ENCODE measurements at regions not wholly inside any gene's neighbourhood (a gene's known extent, or its start where the extent isn't known, plus 50 kb on each side); places are given as distances from the start of the nearest gene placed in this dataset.
"Not testable (repeated sequence)": the region's sequence is repeated elsewhere in the genome, so short reads cannot be mapped to it uniquely, and the experiment has no call there.

GRCh38 chrX:41003506-41004270 lies 81.6 kb upstream of the USP9X start:
- no peak for DNase-seq (ENCODE audit: low read depth)

DNA sequence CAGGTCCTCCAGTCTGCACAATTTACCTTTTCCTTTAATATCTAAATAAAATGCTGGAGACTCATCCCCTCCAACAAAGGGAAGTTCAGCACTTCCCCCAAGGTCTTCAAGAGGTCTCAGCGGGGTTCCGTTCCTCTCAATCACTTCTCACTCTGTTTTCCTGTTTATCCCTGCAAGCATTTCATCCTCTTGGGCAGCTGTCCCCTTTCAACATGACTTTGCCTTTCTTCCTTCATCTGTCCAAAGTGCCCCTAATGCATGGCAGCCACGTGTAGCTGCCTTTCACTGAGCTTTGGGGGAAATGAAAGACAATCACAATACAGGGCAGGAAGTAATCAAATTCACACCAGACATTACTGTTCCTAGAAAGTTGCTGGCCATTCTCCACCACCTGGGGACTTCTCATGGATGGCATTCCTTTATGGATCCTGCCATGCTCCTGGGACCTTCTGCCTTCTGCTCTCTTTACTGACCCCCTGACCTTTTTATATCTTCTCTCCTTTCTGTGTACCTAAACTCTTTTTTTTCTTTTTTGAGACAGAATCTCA lies 79.7 kb upstream of the USP9X start:
- no peak for DNase-seq (ENCODE audit: low read depth)

DNA sequence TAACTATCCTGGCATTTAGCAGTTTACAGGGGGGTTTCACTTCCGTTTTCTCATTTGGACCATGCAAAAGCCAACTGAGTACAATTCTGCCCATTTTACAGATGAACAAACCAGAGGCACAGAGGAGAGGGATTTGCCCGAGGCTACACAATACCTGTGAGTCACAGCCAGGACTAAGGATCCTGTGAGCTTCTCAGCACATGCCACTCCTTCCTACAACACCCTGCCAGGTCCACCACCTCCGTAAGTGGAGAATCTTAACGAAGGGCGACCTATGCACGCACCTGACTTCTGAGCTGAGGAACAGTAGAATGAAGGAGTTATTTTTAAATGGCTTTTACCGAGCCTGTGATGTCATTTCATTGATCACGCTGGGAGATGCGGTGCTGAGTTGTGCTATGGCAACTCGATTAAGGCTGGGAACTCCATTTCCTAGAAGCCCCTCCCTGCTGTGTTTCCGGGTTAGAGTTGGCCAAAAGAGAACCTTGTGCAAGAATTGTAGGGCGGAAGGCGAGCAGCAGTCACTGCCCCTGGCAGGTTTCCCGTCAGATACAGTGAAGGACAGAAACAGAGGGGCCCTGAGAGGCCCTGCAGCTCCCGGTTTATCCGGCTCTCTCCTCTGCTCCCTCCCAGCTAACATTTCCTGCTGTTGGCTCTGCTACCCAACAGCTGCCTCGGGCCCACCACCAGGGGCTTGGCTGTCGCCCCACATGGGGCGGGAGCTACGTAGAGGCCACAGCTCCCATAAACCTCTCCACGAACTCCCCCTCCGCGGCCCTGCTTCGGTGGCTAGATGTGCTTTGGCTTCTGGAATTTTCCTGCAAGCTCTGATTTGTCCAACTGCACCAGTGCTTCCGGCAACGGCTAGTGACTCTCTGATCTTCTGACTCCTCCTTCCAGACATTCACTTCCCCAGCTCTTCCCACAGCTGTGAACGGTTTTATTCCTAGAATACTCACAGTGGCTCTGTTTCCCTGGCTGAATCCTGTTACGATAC lies 75.1 kb upstream of the USP9X start:
- DNase-seq (ENCODE audit: low read depth): peak; percentile 91

GRCh38 chrX:41014776-41015360 lies 70.4 kb upstream of the USP9X start:
- DNase-seq (ENCODE audit: low read depth): peak; percentile 59

GRCh38 chrX:41017785-41018184 lies 67.5 kb upstream of the USP9X start:
- DNase-seq (ENCODE audit: low read depth): not testable (repeated sequence)

DNA sequence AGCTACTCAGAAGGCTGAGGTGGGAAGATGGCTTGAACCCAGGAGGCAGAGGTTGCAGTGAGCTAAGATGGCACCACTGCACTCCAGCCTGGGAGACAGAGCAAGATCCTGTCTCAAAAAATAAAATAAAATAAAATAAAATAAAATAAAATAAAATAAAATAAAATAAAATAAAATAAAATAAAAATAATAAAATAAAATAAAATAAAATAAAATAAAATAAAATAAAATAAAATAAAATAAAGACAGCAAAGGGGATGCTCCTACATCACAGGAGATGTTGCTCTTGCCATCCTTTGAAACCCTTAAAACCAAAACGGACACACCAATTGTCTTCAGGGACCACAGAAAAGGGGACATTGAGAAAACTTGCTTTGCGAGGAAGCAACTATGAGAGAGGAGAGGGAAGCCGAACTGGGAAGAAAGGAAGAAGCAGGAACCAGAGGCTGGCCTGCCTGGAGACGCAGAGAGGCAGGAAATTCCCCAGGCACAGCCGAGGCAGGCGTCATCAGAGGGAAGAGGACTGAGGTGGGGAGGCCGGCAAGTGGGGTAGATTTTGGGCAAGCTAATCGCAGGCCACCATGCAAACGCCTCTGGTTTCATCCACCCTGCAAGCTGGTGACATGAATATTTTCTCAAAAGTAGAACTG lies 66.7 kb upstream of the USP9X start:
- not testable (repeated sequence) for DNase-seq (ENCODE audit: low read depth)

DNA sequence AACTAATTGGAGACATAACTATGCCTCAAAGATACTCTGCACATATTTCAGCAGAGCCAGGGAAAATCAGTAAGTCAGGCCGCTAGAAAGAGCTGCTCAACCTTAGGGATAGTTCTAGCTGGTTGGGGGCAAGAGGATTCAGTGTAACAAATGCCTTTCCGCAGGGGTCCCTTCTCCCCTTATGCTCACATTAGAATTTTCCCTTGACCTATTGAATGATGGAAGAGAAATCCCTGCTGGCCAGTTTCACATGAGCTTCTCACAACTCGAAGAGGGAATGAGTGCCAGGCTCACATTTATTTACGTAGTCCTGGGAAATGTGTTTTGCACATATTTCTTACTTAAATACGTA lies 66.2 kb upstream of the USP9X start:
- DNase-seq (ENCODE audit: low read depth): no peak

DNA sequence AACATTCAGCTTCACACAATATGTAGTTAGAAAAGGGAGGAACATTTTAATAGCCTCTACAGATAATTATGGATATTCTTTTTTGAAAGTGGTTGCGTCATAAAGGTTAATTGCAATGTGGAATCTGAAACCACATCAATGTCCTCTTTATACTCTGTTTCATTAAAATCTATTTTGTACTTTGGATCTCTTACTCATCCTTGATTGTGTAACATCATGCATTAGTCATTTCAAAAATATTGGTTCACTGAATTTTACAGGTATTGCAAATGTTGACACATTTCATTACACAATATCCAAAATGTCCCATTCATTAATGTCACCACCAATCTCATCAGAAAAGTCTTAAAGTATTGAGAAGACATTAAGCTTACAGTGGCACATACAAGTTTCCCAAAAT lies 62.7 kb upstream of the USP9X start:
- DNase-seq (ENCODE audit: low read depth): peak; percentile 59

DNA sequence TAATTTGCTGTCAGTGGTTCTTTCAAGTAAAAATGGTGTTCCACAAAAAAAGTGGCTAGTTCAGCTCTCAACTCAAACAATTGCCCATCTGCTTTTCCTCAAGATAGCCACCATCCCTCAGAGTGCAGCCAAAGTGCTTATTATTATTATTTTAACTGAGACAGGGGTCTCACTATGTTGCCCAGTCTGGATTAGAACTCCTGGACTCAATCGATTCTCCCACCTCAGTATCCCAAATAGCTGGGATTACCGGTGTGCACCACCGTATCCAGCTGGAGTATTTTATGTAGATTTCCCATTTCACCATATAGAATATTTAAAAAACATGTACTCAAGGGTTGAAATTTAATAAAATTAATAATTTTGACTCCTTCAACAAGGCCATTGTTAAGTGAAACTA lies 62.1 kb upstream of the USP9X start:
- no peak for DNase-seq (ENCODE audit: low read depth)

DNA sequence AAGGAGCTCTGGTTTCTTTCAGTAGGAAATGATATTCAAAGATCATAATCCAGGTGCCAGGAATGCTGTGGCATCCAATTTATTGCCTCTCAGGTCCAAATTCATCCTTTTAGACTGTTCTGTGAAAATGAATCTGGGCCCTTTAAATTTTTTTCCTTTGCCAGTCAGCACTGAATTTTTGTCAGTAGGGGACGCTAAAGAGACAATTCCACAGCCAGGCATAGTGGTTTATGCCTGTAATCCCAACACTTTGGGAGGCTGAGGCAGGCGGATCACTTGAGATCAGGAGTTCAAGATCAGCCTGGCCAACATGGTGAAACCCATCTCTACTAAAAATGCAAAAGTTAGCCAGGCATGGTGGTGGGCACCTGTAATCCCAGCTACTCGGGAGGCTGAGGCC lies 60.9 kb upstream of the USP9X start:
- DNase-seq (ENCODE audit: low read depth): not testable (repeated sequence)

GRCh38 chrX:41024755-41025154 lies 60.5 kb upstream of the USP9X start:
- no peak for DNase-seq (ENCODE audit: low read depth)

DNA sequence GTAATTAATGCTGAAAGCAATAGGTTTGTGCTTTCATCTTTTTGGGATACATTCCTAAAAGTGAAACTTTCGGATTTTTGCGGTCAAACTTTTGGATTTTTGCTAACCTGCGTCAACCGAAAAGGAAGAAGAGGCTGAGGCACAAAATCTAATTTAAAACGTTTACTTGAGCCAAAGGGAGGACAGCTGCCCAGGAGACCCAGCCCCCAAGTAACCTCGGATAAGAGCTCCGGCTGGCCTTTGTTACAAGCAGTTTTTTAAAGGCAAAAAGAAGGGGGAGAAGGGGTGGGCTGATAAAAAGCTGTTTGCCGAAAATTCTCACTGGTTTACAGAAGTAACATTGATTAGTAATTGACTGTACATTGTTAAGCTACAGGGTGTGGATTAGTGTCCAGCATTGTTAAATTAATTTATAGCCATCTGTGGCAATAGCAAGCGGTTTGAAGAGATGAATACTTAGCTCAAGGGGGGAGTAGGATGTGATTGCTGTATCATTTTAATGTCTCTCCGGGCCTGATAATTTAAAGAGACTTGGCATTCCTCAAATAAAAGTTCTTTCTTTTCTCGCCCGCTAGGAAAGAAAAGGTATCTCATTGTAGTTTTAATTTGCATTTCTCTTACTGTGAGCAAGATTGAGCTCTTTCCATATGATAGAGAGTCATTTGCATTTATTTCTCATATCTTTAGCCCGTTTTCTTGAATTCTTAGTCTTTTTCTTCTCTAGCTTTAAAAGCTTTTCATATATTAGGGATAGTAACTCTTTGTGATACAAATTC lies 59.1 kb upstream of the USP9X start:
- peak; percentile 39 for DNase-seq (ENCODE audit: low read depth)

DNA sequence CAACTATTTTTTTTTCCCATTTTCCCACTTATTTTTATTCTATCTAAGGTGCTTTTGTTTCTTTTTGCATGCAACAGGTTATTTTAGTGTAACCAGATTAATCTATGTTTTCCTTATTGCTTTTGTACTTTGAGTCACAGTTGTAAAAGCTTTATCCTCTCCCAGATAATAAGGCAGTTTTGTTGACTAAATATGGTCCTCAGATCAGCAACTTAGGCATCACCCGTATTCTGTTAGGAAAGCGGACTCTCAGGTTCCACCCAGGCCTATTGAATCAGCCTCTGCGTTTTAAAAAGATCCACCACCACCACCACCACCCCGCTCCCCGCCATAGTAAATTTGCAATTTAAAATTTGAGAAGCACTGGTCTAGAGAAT lies 58.6 kb upstream of the USP9X start:
- DNase-seq (ENCODE audit: low read depth): no peak

DNA sequence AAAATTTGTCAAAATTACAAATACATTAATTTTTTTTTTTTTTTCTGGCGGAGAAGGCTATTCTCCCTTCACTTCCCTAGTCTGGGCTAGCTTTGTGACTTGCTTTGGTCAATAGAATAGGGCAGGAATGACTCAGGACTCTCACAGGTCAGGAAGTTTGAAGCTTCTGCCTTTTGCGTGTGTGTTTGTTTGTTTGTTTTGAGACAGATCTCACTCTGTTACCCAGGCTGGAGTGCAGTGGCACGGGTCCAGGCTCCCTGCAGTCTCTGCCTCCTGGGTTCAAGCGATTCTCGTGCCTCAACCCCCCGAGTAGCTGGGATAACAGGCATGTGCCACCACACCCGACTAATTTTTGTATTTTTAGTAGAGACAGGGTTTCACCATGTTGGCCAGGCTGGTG lies 55.9 kb upstream of the USP9X start:
- peak; percentile 36 for DNase-seq (ENCODE audit: low read depth)

DNA sequence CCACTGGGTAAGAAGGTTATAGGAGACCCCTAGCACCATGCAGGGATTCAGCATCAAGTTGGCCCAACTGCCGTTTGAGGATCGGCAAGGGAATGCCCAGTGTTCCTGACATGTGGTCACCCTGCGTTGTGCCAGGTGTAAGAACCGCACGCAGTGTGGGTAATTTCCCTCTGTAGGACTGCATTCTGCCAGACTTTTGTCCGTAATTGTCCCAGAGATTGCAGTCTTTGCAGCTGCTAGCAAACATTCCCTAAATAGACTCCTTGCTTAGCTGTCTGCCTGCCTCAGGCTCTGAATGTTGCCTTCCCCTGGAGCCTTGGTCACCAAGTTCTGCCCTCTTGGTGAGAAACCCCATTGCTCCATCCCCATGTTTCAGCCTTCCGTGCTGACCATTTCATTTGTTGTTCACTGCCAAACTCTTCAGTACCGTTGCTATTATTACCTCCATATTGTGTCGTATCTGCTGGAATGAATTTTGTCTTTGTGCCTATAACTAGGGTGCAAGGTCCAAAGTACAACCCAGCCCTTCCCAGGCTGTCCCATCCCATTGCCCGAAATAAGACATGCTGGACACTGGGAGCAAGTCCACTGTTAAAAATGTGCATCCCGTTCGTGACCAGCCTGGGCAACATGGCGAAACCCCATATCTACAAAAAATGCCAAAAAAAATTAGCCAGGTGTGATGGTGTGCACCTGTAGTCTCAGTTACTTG lies 53.8 kb upstream of the USP9X start:
- DNase-seq (ENCODE audit: low read depth): no peak

- peak; percentile 28 for DNase-seq (ENCODE audit: low read depth)
Observed at GRCh38 chrX:41033299-41033698, 51.9 kb upstream of the USP9X start.

DNA sequence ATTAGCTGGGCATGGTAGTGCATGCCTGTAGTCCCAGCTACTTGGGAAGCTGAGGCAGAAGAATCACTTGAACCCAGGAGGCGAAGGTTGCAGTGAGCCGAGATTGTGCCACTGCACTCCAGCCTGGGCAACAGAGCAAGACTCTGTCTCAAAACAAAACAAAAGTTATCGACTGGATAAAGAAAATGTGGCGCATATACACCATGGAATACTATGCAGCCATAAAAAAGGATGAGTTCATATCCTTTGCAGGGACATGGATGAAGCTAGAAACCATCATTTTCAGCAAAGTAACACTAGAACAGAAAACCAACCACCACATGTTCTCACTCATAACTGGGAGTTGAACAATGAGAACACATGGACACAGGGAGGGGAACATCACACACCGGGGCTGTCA lies 50.3 kb upstream of the USP9X start:
- DNase-seq (ENCODE audit: low read depth): not testable (repeated sequence)

All from iris pigment epithelial cell (primary cell).